Vagina (tissue), 2 donors: ENCODE measurements at regions not wholly inside any gene's neighbourhood (a gene's known extent, or its start where the extent isn't known, plus 50 kb on each side); places are given as distances from the start of the nearest gene placed in this dataset.

Experiments
- DNase-seq, 2 donors: peaks; one replicate each; pipeline ENCODE4 v3.0.0-alpha.2; 2017; ENCODE audit errors: extremely low spot score in 2 of 2
- H3K27ac ChIP-seq: fragments of 200-600 bp; sonication (generic); one replicate; pipeline ENCODE4 v1.5.1; 2019
- H3K27me3 ChIP-seq: fragments of 200-600 bp; sonication (generic); one replicate; pipeline ENCODE4 v1.5.1; 2019
- H3K36me3 ChIP-seq, 2 donors: fragments of 200-600 bp; sonication (generic); one replicate each; pipeline ENCODE4 v1.5.1; 2017 to 2019
- H3K4me1 ChIP-seq: fragments of 200-600 bp; sonication (generic); one replicate; pipeline ENCODE4 v1.5.1; 2019
- H3K4me3 ChIP-seq, 2 donors: fragments of 200-600 bp; sonication (generic); 1 replicate in 1 of 2; 2 replicates in 1 of 2; pipeline ENCODE4 v1.5.1; 2016 to 2019
- H3K9me3 ChIP-seq: fragments of 200-600 bp; sonication (generic); one replicate; pipeline ENCODE4 v1.5.1; 2019
- CTCF ChIP-seq, 3 experiments: fragments of 450-650 bp in 2 of 3; fragments of 200-600 bp in 1 of 3; sonication (generic) in 1 of 3; IDR thresholded peaks; one replicate each; pipeline ENCODE4 v1.5.1; 2017 to 2019; ENCODE audit warnings: antibody characterized with exemption in 3 of 3, mild to moderate bottlenecking in 2 of 3, moderate library complexity in 2 of 3
- POLR2A ChIP-seq, 2 donors: fragments of 450-650 bp; IDR thresholded peaks; one replicate each; pipeline ENCODE4 v1.6.1; 2017; ENCODE audit warnings: antibody characterized with exemption in 2 of 2, mild to moderate bottlenecking in 2 of 2, moderate library complexity in 2 of 2
- POLR2AphosphoS5 ChIP-seq, 2 donors: sonication (generic); formaldehyde crosslinking; IDR thresholded peaks; one replicate each; pipeline ENCODE4 v1.9.0; 2017; ENCODE audit warnings: antibody characterized with exemption in 2 of 2, mild to moderate bottlenecking in 2 of 2, low read depth in 1 of 2; ENCODE audit not compliant: insufficient read depth in 1 of 2
- intact Hi-C: fragments of 100-400 bp; cut with DNase I; formaldehyde crosslinking; loops from one replicate; pipeline ENCODE4 v1.15.1; 2023

- no peaks in the 10 kb centered on the region for H3K27me3 ChIP-seq
- TF ChIP-seq POLR2AphosphoS5 (IDR thresholded peaks at IDR 0.05; ENCODE audit: insufficient read depth in 1 of 2, low read depth in 1 of 2), result no peak
- TF ChIP-seq POLR2A (IDR thresholded peaks at IDR 0.05), result no peak
- no peak for TF ChIP-seq CTCF (IDR thresholded peaks at IDR 0.05)
- H3K9me3 ChIP-seq, result no peaks in the 10 kb centered on the region
- intact Hi-C loops, result no loop called here
- DNase-seq, result no peak
- no peaks in the 10 kb centered on the region for H3K36me3 ChIP-seq
- H3K4me1 ChIP-seq, result no peaks in the 10 kb centered on the region
- no peak overlapping the region for H3K27ac ChIP-seq
- H3K4me3 ChIP-seq, result no peak overlapping the region
Measured at GRCh38 chr12:97943359-97943758, 480.8 kb downstream of the RMST start.

DNA sequence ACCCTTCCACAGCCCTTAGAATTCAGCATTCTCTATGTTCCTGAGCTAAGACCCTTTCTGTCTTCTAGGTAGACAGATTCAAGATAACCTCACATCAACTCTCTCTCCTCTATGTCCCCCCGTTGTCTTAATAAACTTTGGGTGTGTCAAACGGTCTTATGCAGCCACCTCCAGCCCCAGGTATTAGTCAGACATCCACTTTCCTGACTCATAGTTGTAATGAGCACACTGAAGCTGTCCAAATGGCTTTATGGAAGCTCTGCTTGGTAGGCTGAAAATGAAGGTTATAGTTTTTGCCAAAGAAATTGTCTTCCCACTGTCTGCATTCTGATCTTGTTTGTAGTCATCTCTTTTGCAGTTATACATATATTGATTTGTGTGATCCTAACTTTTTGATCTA, 482.0 kb downstream of the RMST start:
- Histone ChIP-seq H3K36me3 (no peaks in the 10 kb centered on the region), H3K9me3 (no peaks in the 10 kb centered on the region), H3K4me1 (no peaks in the 10 kb centered on the region), H3K4me3 (no peak overlapping the region), H3K27ac (no peak overlapping the region), H3K27me3 (no peaks in the 10 kb centered on the region)
- intact Hi-C loops, result no loop called here
- DNase-seq, result no peak
- no peak for TF ChIP-seq CTCF (IDR thresholded peaks at IDR 0.05)
- no peak for TF ChIP-seq POLR2A (IDR thresholded peaks at IDR 0.05)
- TF ChIP-seq POLR2AphosphoS5 (IDR thresholded peaks at IDR 0.05; ENCODE audit: insufficient read depth in 1 of 2, low read depth in 1 of 2), result no peak

DNA sequence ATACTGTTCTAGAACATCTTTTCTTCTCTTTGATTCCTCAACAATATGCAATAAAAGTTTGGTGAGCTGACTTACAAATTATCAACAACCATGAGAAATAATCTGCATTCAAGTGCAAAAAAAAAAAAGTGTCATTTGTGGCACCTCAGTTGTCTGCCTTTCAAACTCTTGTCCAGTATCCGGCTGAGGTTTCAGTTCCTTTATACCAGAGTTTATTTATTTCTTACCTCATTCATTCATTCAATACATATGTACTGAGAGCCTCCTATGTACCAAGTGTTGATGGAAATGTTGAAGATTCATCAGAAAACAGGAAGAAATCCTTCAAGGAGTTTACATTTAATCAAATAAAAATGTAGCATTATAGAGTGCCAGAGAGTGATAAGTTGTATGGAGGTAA, 484.1 kb downstream of the RMST start:
- no peaks in the 10 kb centered on the region for H3K4me1 ChIP-seq
- no peak overlapping the region for H3K27ac ChIP-seq
- no peak overlapping the region for H3K4me3 ChIP-seq
- TF ChIP-seq POLR2AphosphoS5 (IDR thresholded peaks at IDR 0.05; ENCODE audit: insufficient read depth in 1 of 2, low read depth in 1 of 2) (no peak), CTCF (IDR thresholded peaks at IDR 0.05) (no peak), POLR2A (IDR thresholded peaks at IDR 0.05) (no peak)
- no peaks in the 10 kb centered on the region for H3K9me3 ChIP-seq
- no peak for DNase-seq
- H3K36me3 ChIP-seq, result no peaks in the 10 kb centered on the region
- intact Hi-C loops, result no loop called here
- H3K27me3 ChIP-seq, result no peaks in the 10 kb centered on the region

DNA sequence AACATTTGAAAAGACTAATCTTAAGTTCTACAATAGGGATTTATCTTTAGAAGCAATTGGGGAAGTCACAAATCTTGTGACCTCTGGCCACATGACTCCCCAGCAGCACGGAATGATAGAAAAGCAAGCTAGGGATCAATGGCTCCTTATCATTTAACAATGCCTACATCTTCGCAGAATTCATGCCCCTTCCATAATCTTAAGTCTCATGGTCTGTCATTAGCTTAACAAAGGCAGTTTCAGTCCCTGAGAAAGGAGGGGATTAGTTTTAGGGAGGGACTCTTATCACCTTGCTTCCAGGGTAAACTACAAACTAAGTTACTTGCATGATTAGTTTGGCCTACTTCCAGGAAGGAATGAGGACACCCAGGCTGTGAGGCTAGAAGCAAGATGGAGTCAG, 486.0 kb downstream of the RMST start:
- no peaks in the 10 kb centered on the region for H3K36me3 ChIP-seq
- no peaks in the 10 kb centered on the region for H3K27me3 ChIP-seq
- no peaks in the 10 kb centered on the region for H3K4me1 ChIP-seq
- H3K9me3 ChIP-seq, result no peaks in the 10 kb centered on the region
- intact Hi-C loops, result no loop called here
- DNase-seq, result no peak
- no peak overlapping the region for H3K4me3 ChIP-seq
- H3K27ac ChIP-seq, result no peak overlapping the region
- TF ChIP-seq POLR2A (IDR thresholded peaks at IDR 0.05) (no peak), POLR2AphosphoS5 (IDR thresholded peaks at IDR 0.05; ENCODE audit: insufficient read depth in 1 of 2, low read depth in 1 of 2) (no peak), CTCF (IDR thresholded peaks at IDR 0.05) (no peak)

DNA sequence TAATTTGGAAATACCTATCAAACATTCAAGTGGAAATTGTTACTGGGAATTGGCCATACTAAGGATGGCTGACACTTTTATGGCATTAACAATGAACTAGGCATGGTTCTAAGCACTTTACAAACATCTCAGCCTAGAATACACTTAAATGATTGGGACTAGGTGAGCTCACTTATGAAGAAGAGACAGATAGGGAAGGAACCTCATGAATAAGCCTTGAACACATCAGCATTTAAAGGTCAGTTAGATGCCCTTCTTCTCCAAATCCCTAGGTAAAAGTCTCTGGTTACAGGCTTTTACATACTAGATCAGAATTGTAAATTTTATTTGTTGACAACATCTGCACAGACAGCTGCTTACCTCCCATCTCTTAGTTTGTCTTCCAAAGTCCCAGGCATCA, 488.6 kb downstream of the RMST start:
- no peak for DNase-seq
- no peaks in the 10 kb centered on the region for H3K27me3 ChIP-seq
- no peaks in the 10 kb centered on the region for H3K9me3 ChIP-seq
- H3K4me3 ChIP-seq, result no peak overlapping the region
- no peaks in the 10 kb centered on the region for H3K36me3 ChIP-seq
- H3K4me1 ChIP-seq, result no peaks in the 10 kb centered on the region
- intact Hi-C loops, result no loop called here
- H3K27ac ChIP-seq, result no peak overlapping the region
- TF ChIP-seq POLR2AphosphoS5 (IDR thresholded peaks at IDR 0.05; ENCODE audit: insufficient read depth in 1 of 2, low read depth in 1 of 2) (no peak), CTCF (IDR thresholded peaks at IDR 0.05) (no peak), POLR2A (IDR thresholded peaks at IDR 0.05) (no peak)
